SJSA1 (cell line): ENCODE measurements at regions not wholly inside any gene's neighbourhood (a gene's known extent, or its start where the extent isn't known, plus 50 kb on each side); places are given as distances from the start of the nearest gene placed in this dataset.
"Not testable (repeated sequence)": the region's sequence is repeated elsewhere in the genome, so short reads cannot be mapped to it uniquely, and the experiment has no call there.

Source experiments
- DNase-seq, 2 experiments: peaks; one replicate each; pipeline ENCODE4 v3.0.0-alpha.2; 2015 to 2020; ENCODE audit warnings: low spot score in 2 of 2, low read depth in 1 of 2
- H3K27ac ChIP-seq: fragments of 250-450 bp; sonication (Bioruptor Pico); 2 replicates; pipeline ENCODE4 v1.5.1; 2020; ENCODE audit warnings: mild to moderate bottlenecking, moderate library complexity
- H3K27me3 ChIP-seq: fragments of 250-450 bp; sonication (Bioruptor Pico); replicated peaks from 2 replicates; pipeline ENCODE4 v1.5.1; 2020; ENCODE audit warnings: mild to moderate bottlenecking, moderate library complexity
- H3K36me3 ChIP-seq: fragments of 250-450 bp; sonication (Bioruptor Pico); 2 replicates; pipeline ENCODE4 v1.5.1; 2020; ENCODE audit warnings: mild to moderate bottlenecking
- H3K4me1 ChIP-seq: fragments of 250-450 bp; sonication (Bioruptor Pico); replicated peaks from 2 replicates; pipeline ENCODE4 v1.6.1; 2021; ENCODE audit warnings: mild to moderate bottlenecking
- H3K4me3 ChIP-seq: fragments of 250-450 bp; sonication (Bioruptor Pico); 2 replicates; pipeline ENCODE4 v1.5.1; 2020; ENCODE audit warnings: mild to moderate bottlenecking
- H3K9me3 ChIP-seq: fragments of 250-450 bp; sonication (Bioruptor Pico); replicated peaks from 2 replicates; pipeline ENCODE4 v1.5.1; 2020; ENCODE audit warnings: mild to moderate bottlenecking

GRCh38 chr6:67952121-67952520, 683.0 kb upstream of the ADGRB3 start:
- Histone ChIP-seq H3K27me3 (no peaks in the 10 kb centered on the region), H3K4me3 (no peak overlapping the region), H3K27ac (no peak overlapping the region), H3K4me1 (no peaks in the 10 kb centered on the region), H3K9me3 (peaks cover 3% of the 10 kb centered on the region; the same call in 1 of the 2 replicates), H3K36me3 (no peaks in the 10 kb centered on the region)
- DNase-seq, result no peak

DNA sequence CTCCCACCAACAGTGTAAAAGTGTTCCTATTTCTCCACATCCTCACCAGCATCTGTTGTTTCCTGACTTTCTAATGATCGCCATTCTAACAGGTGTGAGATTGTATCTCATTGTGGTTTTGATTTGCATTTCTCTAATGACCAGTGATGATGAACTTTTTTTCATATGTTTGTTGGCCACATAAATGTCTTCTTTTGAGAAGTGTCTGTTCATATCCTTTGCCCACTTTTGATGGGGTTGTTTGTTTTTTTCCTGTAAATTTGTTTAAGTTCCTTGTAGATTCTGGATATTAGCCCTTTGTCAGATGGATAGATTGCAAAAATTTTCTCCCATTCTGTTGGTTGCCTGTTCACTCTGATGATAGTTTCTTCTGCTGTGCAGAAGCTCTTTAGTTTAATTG, 687.3 kb upstream of the ADGRB3 start:
- not testable (repeated sequence) for H3K27me3 ChIP-seq, DNase-seq, H3K4me1 ChIP-seq, H3K9me3 ChIP-seq, H3K4me3 ChIP-seq, H3K36me3 ChIP-seq, H3K27ac ChIP-seq

- Histone ChIP-seq H3K27ac (no peak overlapping the region), H3K4me3 (no peak overlapping the region), H3K36me3 (no peaks in the 10 kb centered on the region), H3K9me3 (no peaks in the 10 kb centered on the region; the same call in 1 of the 2 replicates), H3K4me1 (no peaks in the 10 kb centered on the region), H3K27me3 (no peaks in the 10 kb centered on the region)
- DNase-seq, result no peak
These were observed 699.1 kb upstream of the ADGRB3 start for GRCh38 chr6:67935976-67936477.

DNA sequence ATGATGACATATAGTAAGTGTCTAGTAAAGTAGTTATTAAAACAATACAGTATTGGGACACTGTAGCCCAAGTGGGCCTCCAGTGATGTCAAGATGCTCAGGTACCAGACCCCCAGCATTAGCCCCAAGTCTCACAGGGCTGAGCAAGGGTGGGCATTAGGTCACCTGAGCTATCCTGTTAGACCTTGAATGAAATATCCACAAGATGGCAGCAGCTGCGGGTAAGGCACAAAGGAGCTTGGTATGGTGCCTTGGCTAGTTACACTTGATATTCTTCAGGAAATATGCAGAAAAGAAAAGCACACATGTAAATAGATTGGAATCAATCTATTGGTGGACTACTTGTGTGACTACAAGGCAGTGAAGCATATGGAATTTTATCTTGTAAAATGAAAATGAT, 701.8 kb upstream of the ADGRB3 start:
- no peak for DNase-seq
- Histone ChIP-seq H3K4me1 (no peaks in the 10 kb centered on the region), H3K27ac (no peak overlapping the region), H3K4me3 (no peak overlapping the region), H3K36me3 (no peaks in the 10 kb centered on the region), H3K27me3 (no peaks in the 10 kb centered on the region), H3K9me3 (no peaks in the 10 kb centered on the region)

DNA sequence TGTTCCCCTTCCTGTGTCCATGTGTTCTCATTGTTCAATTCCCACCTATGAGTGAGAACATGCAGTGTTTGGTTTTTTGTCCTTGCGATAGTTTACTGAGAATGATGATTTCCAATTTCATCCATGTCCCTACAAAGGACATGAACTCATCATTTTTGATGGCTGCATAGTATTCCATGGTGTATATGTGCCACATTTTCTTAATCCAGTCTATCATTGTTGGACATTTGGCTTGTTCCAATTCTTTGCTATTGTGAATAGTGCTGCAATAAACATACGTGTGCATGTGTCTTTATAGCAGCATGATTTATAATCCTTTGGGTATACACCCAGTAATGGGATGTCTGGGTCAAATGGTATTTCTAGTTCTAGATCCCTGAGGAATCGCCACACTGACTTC, 712.5 kb upstream of the ADGRB3 start:
- H3K9me3 ChIP-seq, H3K27me3 ChIP-seq, DNase-seq, H3K4me3 ChIP-seq, H3K4me1 ChIP-seq, H3K27ac ChIP-seq, H3K36me3 ChIP-seq: not testable (repeated sequence)

DNA sequence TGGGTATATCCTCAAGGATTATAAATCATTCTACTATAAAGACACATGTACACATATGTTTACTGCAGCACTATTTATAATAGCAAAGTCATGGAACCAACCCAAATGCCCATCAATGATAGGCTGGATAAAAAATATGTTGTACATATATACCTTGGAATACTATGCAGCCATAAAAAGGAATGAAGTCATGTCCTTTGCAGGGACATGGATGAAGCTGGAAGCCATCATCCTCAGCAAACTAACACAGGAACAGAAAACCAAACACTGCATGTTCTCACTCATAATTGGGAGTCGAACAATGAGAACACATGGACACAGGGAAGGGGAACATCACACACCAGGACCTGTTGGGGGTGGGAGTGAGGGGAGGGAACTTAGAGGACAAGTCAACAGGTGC, 715.0 kb upstream of the ADGRB3 start:
- H3K27ac ChIP-seq, H3K9me3 ChIP-seq, DNase-seq, H3K4me1 ChIP-seq, H3K36me3 ChIP-seq, H3K4me3 ChIP-seq, H3K27me3 ChIP-seq: not testable (repeated sequence)

- no peaks in the 10 kb centered on the region for H3K27me3 ChIP-seq
- H3K4me3 ChIP-seq, result no peak overlapping the region
- H3K9me3 ChIP-seq, result 0 out of 2 replicates have a peak, but pooled peaks cover 4% of the 10 kb centered on the region
- no peaks in the 10 kb centered on the region for H3K36me3 ChIP-seq
- no peak for DNase-seq
- H3K27ac ChIP-seq, result no peak overlapping the region
- no peaks in the 10 kb centered on the region for H3K4me1 ChIP-seq
These were observed 718.7 kb upstream of the ADGRB3 start for GRCh38 chr6:67916399-67916798.

- Histone ChIP-seq H3K27ac (no peak overlapping the region), H3K27me3 (no peaks in the 10 kb centered on the region), H3K36me3 (no peaks in the 10 kb centered on the region), H3K4me1 (no peaks in the 10 kb centered on the region), H3K4me3 (no peak overlapping the region), H3K9me3 (0 out of 2 replicates have a peak, but pooled peaks cover 4% of the 10 kb centered on the region)
- DNase-seq, result no peak
These were observed 720.7 kb upstream of the ADGRB3 start for GRCh38 chr6:67914419-67914818.

- Histone ChIP-seq H3K36me3 (no peaks in the 10 kb centered on the region), H3K27me3 (no peaks in the 10 kb centered on the region), H3K9me3 (no peaks in the 10 kb centered on the region), H3K4me1 (no peaks in the 10 kb centered on the region), H3K27ac (no peak overlapping the region), H3K4me3 (no peak overlapping the region)
- no peak for DNase-seq
These were observed 725.7 kb upstream of the ADGRB3 start for GRCh38 chr6:67909354-67909753.

DNA sequence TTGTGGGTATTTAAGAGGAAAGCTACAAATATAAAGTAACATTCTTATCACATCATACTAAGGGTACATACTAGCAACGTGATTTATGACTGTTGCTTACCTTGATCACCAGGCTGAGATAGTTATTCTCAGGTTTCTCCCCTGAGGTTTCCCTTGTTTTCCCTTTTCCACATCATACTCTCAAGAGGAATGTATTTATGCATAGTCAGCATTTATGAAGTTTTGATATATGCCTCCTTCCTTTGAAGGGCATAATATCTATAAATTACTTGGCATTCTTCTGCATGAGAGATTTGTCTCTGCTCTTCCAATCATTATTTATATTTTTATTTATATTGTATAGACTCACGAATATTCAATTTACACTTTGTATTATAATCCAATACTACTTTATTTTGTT, 726.7 kb upstream of the ADGRB3 start:
- Histone ChIP-seq H3K4me3 (no peak overlapping the region), H3K27me3 (no peaks in the 10 kb centered on the region), H3K36me3 (no peaks in the 10 kb centered on the region), H3K9me3 (no peaks in the 10 kb centered on the region), H3K27ac (no peak overlapping the region), H3K4me1 (no peaks in the 10 kb centered on the region)
- no peak for DNase-seq

DNA sequence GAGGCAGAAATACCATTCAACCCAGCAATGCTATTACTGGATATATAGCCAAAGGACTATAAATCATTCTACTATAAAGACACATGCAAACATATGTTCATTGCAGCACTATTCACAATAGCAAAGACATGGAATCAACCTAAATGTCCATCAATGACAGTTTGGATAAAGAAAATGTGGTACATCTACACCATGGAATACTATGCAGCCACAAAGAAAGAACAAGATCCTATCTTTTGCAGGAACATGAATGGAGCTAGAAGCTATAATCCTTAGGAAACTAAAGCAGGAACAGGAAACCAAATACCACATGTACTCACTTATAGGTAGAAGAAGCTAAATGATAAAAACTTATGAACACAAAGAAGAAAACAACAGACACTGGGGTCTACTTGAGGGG, 730.3 kb upstream of the ADGRB3 start:
- not testable (repeated sequence) for H3K4me1 ChIP-seq, DNase-seq, H3K27ac ChIP-seq, H3K9me3 ChIP-seq, H3K4me3 ChIP-seq, H3K36me3 ChIP-seq, H3K27me3 ChIP-seq

- 0 out of 2 replicates have a peak, but pooled peaks cover 8% of the 10 kb centered on the region for H3K9me3 ChIP-seq
- no peaks in the 10 kb centered on the region for H3K27me3 ChIP-seq
- no peak overlapping the region for H3K4me3 ChIP-seq
- H3K27ac ChIP-seq, result no peak overlapping the region
- no peak for DNase-seq
- no peaks in the 10 kb centered on the region for H3K36me3 ChIP-seq
- no peaks in the 10 kb centered on the region for H3K4me1 ChIP-seq
These were observed 736.2 kb upstream of the ADGRB3 start for GRCh38 chr6:67898875-67899274.

DNA sequence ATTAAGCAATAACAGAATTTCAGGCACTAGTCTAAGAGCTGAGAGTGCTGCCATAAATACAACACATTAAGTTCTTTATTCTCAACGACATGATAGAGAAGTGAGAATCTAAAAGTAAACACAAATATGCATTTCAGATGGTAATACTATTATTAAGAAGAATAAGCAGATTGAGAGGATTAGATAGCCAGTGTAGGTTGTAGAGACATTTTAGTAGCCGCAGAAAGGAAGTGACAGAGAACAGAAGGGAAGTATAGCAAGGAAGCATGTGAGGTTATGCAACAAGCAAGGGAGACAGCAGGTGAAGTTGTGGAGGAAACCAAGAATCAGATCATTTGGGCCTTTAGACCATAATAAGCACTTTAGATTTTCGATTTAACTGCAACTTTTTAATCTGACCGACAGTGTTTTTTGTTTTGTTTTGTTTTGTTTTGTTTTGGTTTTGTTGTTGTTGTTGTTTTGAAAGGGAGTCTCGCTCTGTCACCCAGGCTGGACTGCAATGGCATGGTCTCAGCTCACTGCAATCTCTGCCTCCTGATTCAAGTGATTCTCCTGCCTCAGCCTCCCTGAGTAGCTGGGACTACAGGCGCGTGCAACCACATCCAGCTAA, 737.0 kb upstream of the ADGRB3 start:
- DNase-seq, result no peak
- Histone ChIP-seq H3K27me3 (no peaks in the 10 kb centered on the region), H3K27ac (no peak overlapping the region), H3K4me3 (no peak overlapping the region), H3K9me3 (0 out of 2 replicates have a peak, but pooled peaks cover 8% of the 10 kb centered on the region), H3K36me3 (no peaks in the 10 kb centered on the region), H3K4me1 (no peaks in the 10 kb centered on the region)

DNA sequence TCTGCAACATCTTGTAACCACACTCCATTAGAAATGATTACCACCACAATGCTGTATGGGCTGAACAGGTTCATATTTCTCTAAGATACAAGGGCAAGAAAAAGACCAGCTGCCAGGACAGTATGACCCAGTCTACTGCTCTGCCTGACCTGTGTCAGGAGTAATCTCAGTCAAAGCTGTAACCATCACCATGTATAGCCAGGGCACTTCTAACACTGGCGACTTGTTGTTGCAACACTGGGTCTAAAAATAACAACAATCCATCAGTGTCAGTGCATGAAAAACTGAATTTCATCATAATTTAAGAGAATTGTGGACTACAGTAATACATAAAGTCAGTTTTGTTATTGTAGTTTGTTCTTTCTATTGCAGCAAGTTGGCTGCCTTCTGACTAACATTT, 738.6 kb upstream of the ADGRB3 start:
- H3K9me3 ChIP-seq, result no peaks in the 10 kb centered on the region
- H3K27ac ChIP-seq, result no peak overlapping the region
- H3K36me3 ChIP-seq, result no peaks in the 10 kb centered on the region
- H3K4me1 ChIP-seq, result no peaks in the 10 kb centered on the region
- no peaks in the 10 kb centered on the region for H3K27me3 ChIP-seq
- DNase-seq, result no peak
- no peak overlapping the region for H3K4me3 ChIP-seq

DNA sequence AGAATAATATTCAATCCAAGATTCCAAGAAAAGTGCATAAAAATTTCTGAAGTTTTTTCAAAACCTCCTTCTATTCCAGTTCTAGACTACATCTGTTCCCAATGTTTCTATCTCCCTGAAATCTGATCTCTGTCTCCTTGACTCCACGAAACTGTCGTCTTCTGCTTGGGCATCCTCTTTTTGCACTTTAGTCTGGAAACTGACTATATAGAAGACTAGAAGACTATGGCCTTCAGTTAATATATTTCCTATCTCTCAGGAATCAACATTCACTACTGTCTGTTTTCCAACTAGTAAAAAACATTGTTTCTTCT, 745.4 kb upstream of the ADGRB3 start:
- H3K27ac ChIP-seq, result no peak overlapping the region
- no peaks in the 10 kb centered on the region for H3K4me1 ChIP-seq
- H3K9me3 ChIP-seq, result no peaks in the 10 kb centered on the region
- no peak overlapping the region for H3K4me3 ChIP-seq
- no peaks in the 10 kb centered on the region for H3K36me3 ChIP-seq
- H3K27me3 ChIP-seq, result no peaks in the 10 kb centered on the region
- no peak for DNase-seq
